DOHH2 (cell line): ENCODE measurements at regions not wholly inside any gene's neighbourhood (a gene's known extent, or its start where the extent isn't known, plus 50 kb on each side); places are given as distances from the start of the nearest gene placed in this dataset.
"Not testable (repeated sequence)": the region's sequence is repeated elsewhere in the genome, so short reads cannot be mapped to it uniquely, and the experiment has no call there.

Experiments used
- H3F3A ChIP-seq: fragments of 200-600 bp; sonication (generic), shearing (Covaris generic); 2 replicates; pipeline ENCODE4 v1.6.0; 2016; ENCODE audit warnings: antibody characterized with exemption, mild to moderate bottlenecking; ENCODE audit not compliant: control insufficient read depth, insufficient read depth
- H3K27ac ChIP-seq: fragments of 200-600 bp; sonication (generic); 2 replicates; pipeline ENCODE4 v1.5.1; 2014; ENCODE audit warnings: low read depth, mild to moderate bottlenecking, low read length, moderate library complexity
- H3K27me3 ChIP-seq: fragments of 200-600 bp; sonication (generic); 2 replicates; pipeline ENCODE4 v1.6.1; 2014; ENCODE audit warnings: mild to moderate bottlenecking, low read length, mixed read lengths; ENCODE audit not compliant: control insufficient read depth
- H3K36me3 ChIP-seq: fragments of 200-600 bp; sonication (generic); 2 replicates; pipeline ENCODE4 v1.6.1; 2014; ENCODE audit warnings: mild to moderate bottlenecking, low read length, moderate library complexity, mixed read lengths; ENCODE audit not compliant: control insufficient read depth
- H3K4me1 ChIP-seq: fragments of 200-600 bp; sonication (generic); 2 replicates; pipeline ENCODE4 v1.6.1; 2014; ENCODE audit warnings: mild to moderate bottlenecking, low read length, mixed read lengths; ENCODE audit not compliant: control insufficient read depth
- H3K4me2 ChIP-seq: fragments of 200-600 bp; sonication (generic); 2 replicates; pipeline ENCODE4 v1.6.0; 2014; ENCODE audit warnings: mild to moderate bottlenecking, low read length, moderate library complexity
- H3K4me3 ChIP-seq: fragments of 200-600 bp; sonication (generic); 2 replicates; pipeline ENCODE4 v1.5.1; 2014; ENCODE audit warnings: mild to moderate bottlenecking, low read length, mixed read lengths
- H3K79me2 ChIP-seq: fragments of 200-600 bp; sonication (generic); 2 replicates; pipeline ENCODE4 v1.6.1; 2014; ENCODE audit warnings: mild to moderate bottlenecking, low read length, mixed read lengths; ENCODE audit not compliant: control insufficient read depth
- H3K9me2 ChIP-seq: fragments of 200-600 bp; sonication (generic); replicated peaks from 2 replicates; pipeline ENCODE4 v1.6.1; 2014; ENCODE audit warnings: mild to moderate bottlenecking, low read length, mixed read lengths; ENCODE audit not compliant: control insufficient read depth
- H3K9me3 ChIP-seq: fragments of 200-600 bp; sonication (generic); 2 replicates; pipeline ENCODE4 v1.6.1; 2014; ENCODE audit warnings: antibody characterized with exemption, low read length, mixed read lengths; ENCODE audit not compliant: control insufficient read depth, insufficient read depth
- H4K20me1 ChIP-seq: fragments of 200-600 bp; sonication (generic); 2 replicates; pipeline ENCODE4 v1.6.0; 2014; ENCODE audit warnings: low read depth, mild to moderate bottlenecking, antibody characterized with exemption, low read length, moderate library complexity; ENCODE audit not compliant: control insufficient read depth, insufficient read depth
- EZH2phosphoT487 ChIP-seq: fragments of 200-600 bp; sonication (generic); IDR thresholded peaks from 2 replicates; pipeline ENCODE4 v1.6.1; 2017; ENCODE audit warnings: borderline replicate concordance, mild to moderate bottlenecking, antibody characterized with exemption, low read length, moderate library complexity, mixed read lengths
- TF ChIP-seq, protein P1 (sequence below): fragments of 200-600 bp; sonication (generic); IDR thresholded peaks from one replicate; pipeline ENCODE4 v1.5.1; 2014; ENCODE audit warnings: antibody characterized with exemption, mild to moderate bottlenecking, low read depth, low read length; ENCODE audit not compliant: poor library complexity, severe bottlenecking

DNA sequence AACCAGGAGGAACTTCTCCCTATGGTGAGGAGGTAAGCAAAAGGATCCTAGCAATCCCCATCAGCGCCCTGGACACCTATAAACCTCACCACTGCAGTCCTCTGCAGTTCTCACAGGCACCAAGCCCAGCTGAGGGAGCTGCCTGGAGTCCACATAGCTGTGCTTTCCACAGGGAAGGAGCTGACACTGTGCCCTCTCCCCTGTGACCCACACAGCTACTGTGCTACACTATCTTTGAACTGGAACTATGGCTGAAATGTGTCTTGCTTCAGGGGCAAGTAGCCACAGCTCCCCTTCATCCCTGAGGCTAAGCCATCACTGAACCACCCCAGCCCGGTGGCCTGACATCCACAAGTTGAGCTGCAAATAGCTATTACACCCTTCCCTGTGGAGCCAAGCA lies 208.5 kb upstream of the RPL34 start:
- Histone ChIP-seq H3K4me3 (no peak overlapping the region), H3K27me3 (peaks cover 6% of the 10 kb centered on the region; the same call in 1 of the 2 replicates), H3K9me3 (no peaks in the 10 kb centered on the region), H3K36me3 (no peaks in the 10 kb centered on the region), H3F3A (no peaks in the 10 kb centered on the region), H3K4me2 (no peak overlapping the region), H3K79me2 (no peaks in the 10 kb centered on the region), H4K20me1 (no peaks in the 10 kb centered on the region), H3K27ac (no peak overlapping the region), H3K9me2 (no peaks in the 10 kb centered on the region), H3K4me1 (no peaks in the 10 kb centered on the region)
- no peak for TF ChIP-seq EZH2phosphoT487
- TF ChIP-seq, protein P1, sequence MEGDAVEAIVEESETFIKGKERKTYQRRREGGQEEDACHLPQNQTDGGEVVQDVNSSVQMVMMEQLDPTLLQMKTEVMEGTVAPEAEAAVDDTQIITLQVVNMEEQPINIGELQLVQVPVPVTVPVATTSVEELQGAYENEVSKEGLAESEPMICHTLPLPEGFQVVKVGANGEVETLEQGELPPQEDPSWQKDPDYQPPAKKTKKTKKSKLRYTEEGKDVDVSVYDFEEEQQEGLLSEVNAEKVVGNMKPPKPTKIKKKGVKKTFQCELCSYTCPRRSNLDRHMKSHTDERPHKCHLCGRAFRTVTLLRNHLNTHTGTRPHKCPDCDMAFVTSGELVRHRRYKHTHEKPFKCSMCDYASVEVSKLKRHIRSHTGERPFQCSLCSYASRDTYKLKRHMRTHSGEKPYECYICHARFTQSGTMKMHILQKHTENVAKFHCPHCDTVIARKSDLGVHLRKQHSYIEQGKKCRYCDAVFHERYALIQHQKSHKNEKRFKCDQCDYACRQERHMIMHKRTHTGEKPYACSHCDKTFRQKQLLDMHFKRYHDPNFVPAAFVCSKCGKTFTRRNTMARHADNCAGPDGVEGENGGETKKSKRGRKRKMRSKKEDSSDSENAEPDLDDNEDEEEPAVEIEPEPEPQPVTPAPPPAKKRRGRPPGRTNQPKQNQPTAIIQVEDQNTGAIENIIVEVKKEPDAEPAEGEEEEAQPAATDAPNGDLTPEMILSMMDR: no peak

DNA sequence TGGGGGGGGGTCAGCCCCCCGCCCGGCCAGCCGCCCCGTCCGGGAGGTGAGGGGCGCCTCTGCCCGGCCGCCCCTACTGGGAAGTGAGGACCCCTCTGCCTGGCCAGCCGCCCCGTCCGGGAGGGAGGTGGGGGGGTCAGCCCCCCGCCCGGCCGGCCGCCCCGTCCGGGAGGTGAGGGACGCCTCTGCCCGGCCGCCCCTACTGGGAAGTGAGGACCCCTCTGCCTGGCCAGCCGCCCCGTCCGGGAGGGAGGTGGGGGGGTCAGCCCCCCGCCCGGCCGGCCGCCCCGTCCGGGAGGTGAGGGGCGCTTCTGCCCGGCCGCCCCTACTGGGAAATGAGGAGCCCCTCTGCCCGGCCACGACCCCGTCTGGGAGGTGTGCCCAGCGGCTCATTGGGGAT lies 210.7 kb upstream of the RPL34 start:
- H3K79me2 ChIP-seq, H3K27ac ChIP-seq, H3F3A ChIP-seq, H3K4me2 ChIP-seq, H4K20me1 ChIP-seq, H3K4me1 ChIP-seq, H3K27me3 ChIP-seq, H3K9me2 ChIP-seq, H3K36me3 ChIP-seq, H3K9me3 ChIP-seq, H3K4me3 ChIP-seq: not testable (repeated sequence)

DNA sequence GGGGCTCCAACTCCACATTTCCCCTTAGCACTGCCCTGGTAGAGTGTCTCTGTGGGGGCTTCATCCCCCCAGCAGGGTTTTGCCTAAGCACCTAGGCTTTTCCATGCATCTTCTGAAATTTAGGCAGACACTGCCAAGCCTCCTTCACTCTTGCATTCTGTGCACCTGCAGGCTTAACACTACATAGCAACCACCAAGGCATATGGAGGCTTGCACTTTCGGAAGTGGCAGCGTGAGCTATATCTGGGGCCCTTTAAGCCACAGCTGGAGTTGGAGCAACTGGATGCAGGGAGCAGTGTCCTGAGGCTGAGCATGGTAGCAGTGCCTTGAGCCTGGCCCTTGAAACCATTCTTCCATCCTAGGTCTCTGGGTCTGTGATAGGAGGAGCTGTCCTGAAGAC lies 214.8 kb upstream of the RPL34 start:
- Histone ChIP-seq H3F3A (no peaks in the 10 kb centered on the region), H3K79me2 (no peaks in the 10 kb centered on the region), H3K4me3 (no peak overlapping the region), H3K9me2 (no peaks in the 10 kb centered on the region), H4K20me1 (no peaks in the 10 kb centered on the region), H3K4me1 (no peaks in the 10 kb centered on the region), H3K36me3 (no peaks in the 10 kb centered on the region), H3K27me3 (no peaks in the 10 kb centered on the region), H3K27ac (no peak overlapping the region), H3K4me2 (no peak overlapping the region), H3K9me3 (no peaks in the 10 kb centered on the region)
- TF ChIP-seq, protein P1: no peak
- no peak for TF ChIP-seq EZH2phosphoT487

DNA sequence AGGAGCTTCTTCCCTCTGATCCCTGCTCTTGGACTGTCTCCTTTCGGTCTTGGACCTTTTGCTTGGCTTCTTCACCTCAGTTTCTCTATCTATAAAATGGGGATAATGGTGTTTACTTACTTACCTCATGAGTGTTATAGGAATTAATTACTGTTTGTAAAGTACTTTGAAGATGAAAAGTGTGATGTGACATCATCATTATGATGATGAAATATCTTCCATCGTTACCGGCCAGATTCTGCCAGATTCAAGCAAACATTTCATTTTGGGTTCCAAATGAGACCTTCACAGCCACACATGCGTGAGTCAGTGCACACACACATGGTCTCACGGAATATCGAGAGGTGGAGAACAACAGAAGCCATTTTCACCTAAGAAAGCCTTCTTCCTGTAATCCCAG lies 220.1 kb upstream of the RPL34 start:
- Histone ChIP-seq H3K4me1 (no peaks in the 10 kb centered on the region), H3K9me2 (no peaks in the 10 kb centered on the region), H3K27ac (no peak overlapping the region), H3K36me3 (no peaks in the 10 kb centered on the region), H3K4me2 (no peak overlapping the region), H4K20me1 (no peaks in the 10 kb centered on the region), H3K27me3 (no peaks in the 10 kb centered on the region), H3F3A (no peaks in the 10 kb centered on the region), H3K9me3 (no peaks in the 10 kb centered on the region), H3K4me3 (no peak overlapping the region), H3K79me2 (no peaks in the 10 kb centered on the region)
- TF ChIP-seq EZH2phosphoT487: no peak
- TF ChIP-seq, protein P1: no peak
